K562 (cell line): ENCODE measurements at regions not wholly inside any gene's neighbourhood (a gene's known extent, or its start where the extent isn't known, plus 50 kb on each side); places are given as distances from the start of the nearest gene placed in this dataset.

Source experiments
- ATAC-seq: fragments of 200-7000 bp; cut with Tn5 transposase; 3 replicates; pipeline ENCODE4 v1.9.1; 2020; ENCODE audit warnings: moderate library complexity
- BruUV-seq: library from RNA; stranded (reverse); fragments of 400-500 nt; replicated peaks from 2 replicates; lab custom pipeline; 2021; lab: Mats Ljungman, UMichigan
- CTCF ChIA-PET: fragments of 300-600 bp; formaldehyde crosslinking; extraction: SDS; loops from one replicate; lab custom pipeline; 2021; ENCODE audit warnings: low intra/inter-chr PET ratio; lab: Yijun Ruan, JAX
- POLR2A ChIA-PET: fragments of 300-600, 350-650 bp; sonication (Branson Sonifier 250); formaldehyde crosslinking; extraction: SDS; loops from one replicate; lab custom pipeline; 2021; ENCODE audit warnings: antibody characterized with exemption, inconsistent platforms; lab: Yijun Ruan, JAX
- DNase-seq, 4 experiments: peaks; one replicate each; pipeline versions ENCODE4 v3.0.0 to v3.0.0-alpha.2; 2011 to 2018; ENCODE audit warnings: low spot score in 3 of 4, mixed read lengths in 3 of 4; ENCODE audit errors: extremely low read depth in 1 of 4
- FAIRE-seq: peaks from 2 replicates; lab custom pipeline; 2011; peaks lifted over from hg19 to GRCh38; lab: Jason Lieb, UNC
- H2AFZ ChIP-seq: 2 replicates; pipeline ENCODE4 v1.6.0; 2011; ENCODE audit warnings: low read depth, low read length, control low read depth, inconsistent platforms
- H3K27ac ChIP-seq: fragments of 200-600 bp; 3 replicates; pipeline ENCODE4 v1.8.0; 2011; ENCODE audit warnings: low read depth, mild to moderate bottlenecking, control low read depth, inconsistent platforms, low read length, moderate library complexity, mixed read lengths; ENCODE audit errors: extremely low read depth
- H3K27me3 ChIP-seq, 2 experiments: fragments of 300-600 bp in 1 of 2; 2 replicates in 1 of 2; 3 replicates in 1 of 2; pipeline versions ENCODE4 v1.6.0 to v1.8.0; 2011; ENCODE audit warnings: inconsistent platforms in 2 of 2, low read length in 2 of 2, mild to moderate bottlenecking in 1 of 2, mixed read lengths in 1 of 2, moderate library complexity in 1 of 2; ENCODE audit not compliant: control insufficient read depth in 2 of 2, insufficient read depth in 2 of 2
- H3K36me3 ChIP-seq: fragments of 300-600 bp; 3 replicates; pipeline ENCODE4 v1.8.0; 2011; ENCODE audit warnings: mild to moderate bottlenecking, low read length, inconsistent platforms; ENCODE audit not compliant: control insufficient read depth, insufficient read depth
- H3K4me1 ChIP-seq, 2 experiments: fragments of 200-600 bp in 1 of 2; replicated peaks in 1 of 2; 2 replicates in 1 of 2; 3 replicates in 1 of 2; pipeline versions ENCODE4 v1.5.1 to v1.8.0; 2011; ENCODE audit warnings: inconsistent platforms in 2 of 2, low read length in 2 of 2, mild to moderate bottlenecking in 1 of 2, mixed read lengths in 1 of 2, moderate library complexity in 1 of 2; ENCODE audit not compliant: control insufficient read depth in 2 of 2, insufficient read depth in 2 of 2
- H3K4me2 ChIP-seq: 2 replicates; pipeline ENCODE4 v1.6.1; 2011; ENCODE audit warnings: low read length, control low read depth, inconsistent platforms, mixed read lengths; ENCODE audit not compliant: insufficient read depth
- H3K4me3 ChIP-seq: fragments of 200-600 bp; sonication (generic), shearing (Covaris generic); 2 replicates; pipeline ENCODE4 v1.5.1; 2016; ENCODE audit warnings: control low read depth, inconsistent platforms
- H3K79me2 ChIP-seq: fragments of 200-600 bp; 3 replicates; pipeline ENCODE4 v1.8.0; 2011; ENCODE audit warnings: low read length, inconsistent platforms; ENCODE audit not compliant: control insufficient read depth, insufficient read depth
- H3K9ac ChIP-seq, 2 experiments: 2 replicates each; pipeline versions ENCODE4 v1.6.0 to v1.6.1; 2011; ENCODE audit warnings: low read depth in 2 of 2, low read length in 2 of 2, control low read depth in 1 of 2, inconsistent platforms in 1 of 2, mild to moderate bottlenecking in 1 of 2, mixed read lengths in 1 of 2; ENCODE audit not compliant: insufficient read depth in 1 of 2
- H3K9me1 ChIP-seq: one replicate; pipeline ENCODE4 v1.6.0; 2011; ENCODE audit warnings: inconsistent platforms, mild to moderate bottlenecking, low read length, moderate library complexity; ENCODE audit not compliant: control insufficient read depth, insufficient read depth
- H3K9me3 ChIP-seq: replicated peaks from 2 replicates; pipeline ENCODE4 v1.5.1; 2011; ENCODE audit warnings: low read depth, low read length, inconsistent platforms; ENCODE audit not compliant: control insufficient read depth, insufficient read depth
- H4K20me1 ChIP-seq: replicated peaks from 2 replicates; pipeline ENCODE4 v1.6.1; 2011; ENCODE audit warnings: low read length, inconsistent platforms, mixed read lengths; ENCODE audit not compliant: control insufficient read depth, insufficient read depth
- CC2D1A ChIP-seq: fragments of 450-650 bp; IDR thresholded peaks from 2 replicates; pipeline ENCODE4 v1.6.1; 2017; ENCODE audit warnings: mild to moderate bottlenecking
- RBM17 ChIP-seq: fragments of 200-400 bp; formaldehyde crosslinking; IDR thresholded peaks from 2 replicates; pipeline ENCODE4 v1.6.1; 2017; ENCODE audit warnings: low read depth, mild to moderate bottlenecking, low read length, borderline replicate concordance
- TEAD4 ChIP-seq, 2 experiments: sonication (generic) in 1 of 2; formaldehyde crosslinking in 1 of 2; IDR thresholded peaks; 2 replicates each; pipeline versions ENCODE4 v1.6.1 to v1.8.0; 2012 to 2022; ENCODE audit warnings: borderline replicate concordance in 1 of 2, inconsistent platforms in 1 of 2, low read length in 1 of 2, mild to moderate bottlenecking in 1 of 2, missing genetic modification reagents in 1 of 2
- ZNF146 ChIP-seq: IDR thresholded peaks from one replicate; pipeline ENCODE4 v1.6.1; 2018; ENCODE audit warnings: missing compliant biosample characterization; ENCODE audit not compliant: unreplicated experiment
- ZNF165 ChIP-seq: fragments of 250-450 bp; sonication (Bioruptor Pico); IDR thresholded peaks from 2 replicates; pipeline ENCODE4 v1.4.0; 2020; ENCODE audit warnings: borderline replicate concordance
- ZNF277 ChIP-seq: fragments of 250-450 bp; sonication (Bioruptor Pico); IDR thresholded peaks from 2 replicates; pipeline ENCODE4 v1.8.0; 2022; ENCODE audit warnings: inconsistent platforms, mild to moderate bottlenecking, moderate library complexity, borderline replicate concordance
- ZNF3 ChIP-seq: fragments of 250-450 bp; sonication (Bioruptor Pico); IDR thresholded peaks from 2 replicates; pipeline ENCODE4 v1.5.0; 2021; ENCODE audit warnings: mild to moderate bottlenecking, moderate library complexity
- ZNF57 ChIP-seq: fragments of 450-650 bp; formaldehyde crosslinking; IDR thresholded peaks from 2 replicates; pipeline ENCODE4 v1.4.0; 2020; ENCODE audit warnings: mild to moderate bottlenecking, moderate library complexity
- ZNF586 ChIP-seq: fragments of 450-650 bp; formaldehyde crosslinking; conservative IDR thresholded peaks from 2 replicates; pipeline ENCODE4 v1.4.0; 2020; ENCODE audit warnings: mild to moderate bottlenecking, moderate library complexity
- WGBS: fragments of 100-300 bp; shearing (Covaris generic); methylation state at CpG from one replicate; pipeline ENCODE4 v1.1.6; 2016; ENCODE audit warnings: low coverage, mixed read lengths; ENCODE audit not compliant: insufficient coverage; ENCODE audit errors: missing lambda C conversion rate; 5-methylcytosine and 5-hydroxymethylcytosine counted together
- in situ Hi-C: fragments of 300-500 bp; cut with MboI; formaldehyde crosslinking; loops from 4 replicates; pipeline ENCODE4 v1.15.0; 2018; ENCODE audit warnings: inconsistent platforms, mixed read lengths
- intact Hi-C: fragments of 100-400 bp; cut with micrococcal nuclease; formaldehyde crosslinking; loops from 2 replicates; pipeline ENCODE4 v1.14.2; 2022

- ATAC-seq: no peak
- no peak overlapping the region for H3K4me3 ChIP-seq
- no peaks in the 10 kb centered on the region for H3K9me3 ChIP-seq
- no peak overlapping the region for H3K9ac ChIP-seq
- 0% methylated on average over 3 of the region's 3 CpGs for WGBS
- H2AFZ ChIP-seq: no peak overlapping the region
- H3K4me2 ChIP-seq: no peak overlapping the region
- H4K20me1 ChIP-seq: no peaks in the 10 kb centered on the region
- POLR2A ChIA-PET: no interaction called here
- intact Hi-C loops (no loop called here), in situ Hi-C loops (no loop called here)
- H3K9me1 ChIP-seq: no peaks in the 10 kb centered on the region
- BruUV-seq: no TSS peak
- no peak for FAIRE-seq
- no peak overlapping the region for H3K27ac ChIP-seq
- no peaks in the 10 kb centered on the region for H3K36me3 ChIP-seq
- CTCF ChIA-PET: no interaction called here
- no peaks in the 10 kb centered on the region for H3K4me1 ChIP-seq
- TF ChIP-seq ZNF146 (CRISPR knock-in tag): no peak
- no peak for TF ChIP-seq ZNF57 (CRISPR knock-in tag)
- no peak for TF ChIP-seq RBM17
- no peak for TF ChIP-seq ZNF277 (CRISPR knock-in tag)
- no peak for TF ChIP-seq ZNF3
- no peak for TF ChIP-seq ZNF586
- TF ChIP-seq ZNF165: no peak
- TF ChIP-seq CC2D1A: no peak
- TF ChIP-seq TEAD4 (IDR thresholded peaks at IDR 0.05; ENCODE audit: low read length): no peak
- TF ChIP-seq TEAD4 (CRISPR knock-in tag; IDR thresholded peaks at IDR 0.05; ENCODE audit: borderline replicate concordance): no peak
- H3K27me3 ChIP-seq: no peaks in the 10 kb centered on the region
- no peaks in the 10 kb centered on the region for H3K79me2 ChIP-seq
- no peak for DNase-seq
Measured at GRCh38 chr6:169132352-169132940, 121.2 kb downstream of the THBS2 start.
